ENCODE measurements at regions not wholly inside any gene's neighbourhood (a gene's known extent, or its start where the extent isn't known, plus 50 kb on each side); places are given as distances from the start of the nearest gene placed in this dataset.

DNA sequence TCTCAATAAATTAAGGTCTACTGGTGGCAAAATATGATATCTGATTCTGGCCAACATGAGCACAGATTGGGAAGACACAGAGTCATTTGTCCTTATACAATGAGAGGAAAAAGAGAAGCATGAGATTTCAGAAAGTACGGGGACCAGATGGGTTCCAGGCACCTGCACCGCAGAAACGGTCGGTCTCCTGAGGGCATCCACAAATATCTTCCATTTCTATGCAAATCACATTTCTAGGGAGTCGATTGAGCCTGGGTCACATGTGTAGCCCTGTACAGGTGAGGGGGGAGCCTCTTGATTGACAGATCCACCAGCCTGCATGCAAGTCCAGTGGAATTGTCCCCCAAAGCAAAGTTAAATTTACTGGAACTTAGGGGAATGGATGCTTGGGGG lies 415.6 kb downstream of the NPHP4 start:
- ChIA-PET CTCF (no interaction called here), POLR2A (no interaction called here)
- no peaks in the 10 kb centered on the region for H3K4me1 Mint-ChIP-seq
- no peak overlapping the region for H3K4me3 Mint-ChIP-seq
- Histone ChIP-seq H3K27ac (ENCODE audit: low read depth, low read length) (no peak overlapping the region), H3K36me3 (ENCODE audit: insufficient read depth, low read length) (no peaks in the 10 kb centered on the region), H3K9me3 (ENCODE audit: low read length) (no peaks in the 10 kb centered on the region), H3K4me3 (ENCODE audit: low read length) (no peak overlapping the region), H3K4me1 (ENCODE audit: insufficient read depth, low read length) (no peaks in the 10 kb centered on the region), H3K27me3 (ENCODE audit: insufficient read depth, low read length, poor library complexity, severe bottlenecking) (no peaks in the 10 kb centered on the region)
- H3K9me3 Mint-ChIP-seq: no peaks in the 10 kb centered on the region
- H3K36me3 Mint-ChIP-seq: no peaks in the 10 kb centered on the region
- no peak overlapping the region for H3K27ac Mint-ChIP-seq
- H3K27me3 Mint-ChIP-seq: peaks cover 9 to 33% of the 10 kb centered on the region in 2 donors
- no peak for DNase-seq

DNA sequence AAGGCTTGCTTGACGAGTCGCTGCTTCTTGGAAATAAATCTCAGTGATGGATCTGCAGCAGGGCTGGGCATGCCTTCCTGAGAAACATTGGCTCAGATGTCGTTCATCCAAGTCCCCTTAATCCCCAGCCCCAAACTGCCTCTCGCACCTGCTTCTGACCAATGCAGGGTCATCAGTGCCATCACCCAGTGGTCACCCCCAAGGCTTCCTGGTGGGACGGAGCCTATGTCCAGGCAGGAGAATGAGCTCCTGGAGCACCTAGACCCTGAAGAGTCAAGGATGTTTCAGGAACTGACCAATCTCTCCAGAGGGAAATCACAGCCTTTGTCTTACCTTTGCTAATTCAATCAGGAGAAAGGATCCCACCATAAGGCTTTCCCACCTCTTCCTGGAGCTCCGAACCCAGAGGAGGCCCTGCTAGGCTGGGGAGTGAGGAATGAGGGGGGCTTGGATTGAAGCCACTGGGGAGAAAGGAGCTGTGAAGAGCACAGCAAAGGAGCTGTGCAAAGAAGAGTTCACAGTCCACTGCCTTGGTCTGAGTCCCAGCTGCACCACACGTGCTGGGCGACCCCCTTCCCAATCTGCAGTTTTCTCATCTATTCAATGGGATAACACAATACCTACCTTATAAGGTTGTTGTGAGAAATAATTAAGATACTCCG lies 416.1 kb downstream of the NPHP4 start:
- no peaks in the 10 kb centered on the region for H3K9me3 ChIP-seq (ENCODE audit: low read length)
- H3K27me3 ChIP-seq (ENCODE audit: insufficient read depth, low read length, poor library complexity, severe bottlenecking): no peaks in the 10 kb centered on the region
- H3K27ac ChIP-seq (ENCODE audit: low read depth, low read length): no peak overlapping the region
- no peak overlapping the region for H3K27ac Mint-ChIP-seq
- ChIA-PET POLR2A (no interaction called here), CTCF (no interaction called here)
- DNase-seq: no peak
- H3K36me3 ChIP-seq (ENCODE audit: insufficient read depth, low read length): no peaks in the 10 kb centered on the region
- no peak overlapping the region for H3K4me3 ChIP-seq (ENCODE audit: low read length)
- H3K9me3 Mint-ChIP-seq: no peaks in the 10 kb centered on the region
- H3K36me3 Mint-ChIP-seq: no peaks in the 10 kb centered on the region
- no peaks in the 10 kb centered on the region for H3K4me1 Mint-ChIP-seq
- no peaks in the 10 kb centered on the region for H3K4me1 ChIP-seq (ENCODE audit: insufficient read depth, low read length)
- H3K4me3 Mint-ChIP-seq: no peak overlapping the region
- peaks cover 9 to 28% of the 10 kb centered on the region in 2 donors for H3K27me3 Mint-ChIP-seq

DNA sequence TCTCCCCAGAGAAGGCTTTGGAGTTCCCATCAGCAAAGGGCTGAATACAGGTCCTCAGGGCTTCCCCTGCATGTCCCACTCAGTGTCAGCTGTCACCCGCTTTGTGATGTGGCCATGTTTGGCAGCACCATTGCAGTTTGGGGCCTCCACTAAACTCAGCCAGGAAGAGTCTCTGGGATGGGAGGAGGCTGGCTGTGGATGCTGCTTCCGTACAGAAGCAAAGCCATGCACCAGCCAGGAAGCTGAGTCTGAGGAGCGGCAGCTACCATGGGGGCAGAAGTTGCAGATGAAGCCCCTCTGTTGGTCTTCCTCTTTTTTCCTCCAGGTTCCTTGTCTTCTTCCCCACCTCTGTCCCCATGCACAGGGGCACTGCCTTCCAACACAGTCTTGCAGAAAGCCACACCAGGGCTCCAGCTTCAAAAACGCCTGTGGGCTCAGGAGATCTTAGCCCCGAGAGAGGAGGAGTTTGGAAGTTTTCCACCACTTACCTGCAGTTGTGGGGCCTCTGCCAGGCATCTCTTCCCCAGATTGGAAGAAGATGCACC lies 416.8 kb downstream of the NPHP4 start:
- Mint-ChIP-seq H3K4me1 (no peaks in the 10 kb centered on the region), H3K27ac (no peak overlapping the region), H3K36me3 (no peaks in the 10 kb centered on the region), H3K9me3 (peaks cover 0 to 2% (median 0%) of the 10 kb centered on the region in 5 donors), H3K27me3 (peaks cover 9 to 21% of the 10 kb centered on the region in 2 donors), H3K4me3 (no peak overlapping the region)
- Histone ChIP-seq H3K4me3 (ENCODE audit: low read length) (no peak overlapping the region), H3K36me3 (ENCODE audit: insufficient read depth, low read length) (no peaks in the 10 kb centered on the region), H3K27ac (ENCODE audit: low read depth, low read length) (no peak overlapping the region), H3K4me1 (ENCODE audit: insufficient read depth, low read length) (no peaks in the 10 kb centered on the region), H3K9me3 (ENCODE audit: low read length) (no peaks in the 10 kb centered on the region), H3K27me3 (ENCODE audit: insufficient read depth, low read length, poor library complexity, severe bottlenecking) (no peaks in the 10 kb centered on the region)
- no peak for DNase-seq
- CTCF ChIA-PET: no interaction called here
- POLR2A ChIA-PET: no interaction called here

DNA sequence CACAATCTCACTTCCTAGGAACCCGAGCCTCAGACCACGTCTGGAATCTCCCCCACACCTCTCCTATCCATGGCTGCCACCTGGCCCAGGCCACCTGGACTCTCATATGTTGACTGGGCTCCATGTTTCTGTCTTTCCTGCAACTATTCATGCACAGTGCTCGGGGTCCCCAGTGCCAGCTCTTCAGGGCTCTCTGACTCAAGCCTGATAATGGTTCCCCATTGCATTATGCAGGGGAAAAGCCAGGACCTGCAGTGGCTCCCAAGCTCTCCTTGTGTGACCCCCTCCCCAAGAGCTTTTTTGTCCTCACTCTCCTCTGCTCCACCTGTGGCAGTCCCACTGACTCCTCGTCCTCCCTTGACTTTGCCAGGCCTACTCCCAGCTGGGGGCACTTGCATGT lies 417.6 kb downstream of the NPHP4 start:
- Mint-ChIP-seq H3K9me3 (peaks cover 0 to 3% (median 0%) of the 10 kb centered on the region in 5 donors), H3K27me3 (peaks cover 9 to 17% of the 10 kb centered on the region in 2 donors), H3K27ac (no peak overlapping the region), H3K4me3 (no peak overlapping the region), H3K36me3 (no peaks in the 10 kb centered on the region), H3K4me1 (no peaks in the 10 kb centered on the region)
- no peaks in the 10 kb centered on the region for H3K36me3 ChIP-seq (ENCODE audit: insufficient read depth, low read length)
- ChIA-PET CTCF (no interaction called here), POLR2A (no interaction called here)
- H3K9me3 ChIP-seq (ENCODE audit: low read length): no peaks in the 10 kb centered on the region
- H3K4me3 ChIP-seq (ENCODE audit: low read length): no peak overlapping the region
- no peak overlapping the region for H3K27ac ChIP-seq (ENCODE audit: low read depth, low read length)
- no peaks in the 10 kb centered on the region for H3K4me1 ChIP-seq (ENCODE audit: insufficient read depth, low read length)
- H3K27me3 ChIP-seq (ENCODE audit: insufficient read depth, low read length, poor library complexity, severe bottlenecking): no peaks in the 10 kb centered on the region
- DNase-seq: no peak

DNA sequence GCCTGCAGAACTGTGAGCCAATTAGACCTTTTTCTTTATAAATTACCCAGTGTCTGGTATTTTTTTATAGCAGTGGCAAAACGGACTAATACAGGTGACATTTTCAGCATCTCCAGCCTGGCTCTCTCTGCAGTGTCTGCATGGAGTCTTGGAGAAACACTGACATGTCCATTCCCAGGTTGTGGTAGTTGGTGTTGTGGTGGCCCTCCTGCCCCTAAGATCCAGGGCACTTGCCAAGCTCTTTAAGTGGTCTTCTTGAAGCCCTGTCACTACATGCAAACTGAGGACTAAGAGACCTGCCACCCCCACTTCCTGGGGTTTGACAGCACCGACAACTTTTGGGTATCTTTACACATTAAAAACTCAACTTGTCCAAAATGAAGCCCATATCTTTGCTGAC lies 419.4 kb downstream of the NPHP4 start:
- CTCF ChIA-PET: no interaction called here
- no peak overlapping the region for H3K4me3 ChIP-seq (ENCODE audit: low read length)
- H3K36me3 ChIP-seq (ENCODE audit: insufficient read depth, low read length): no peaks in the 10 kb centered on the region
- H3K27me3 ChIP-seq (ENCODE audit: insufficient read depth, low read length, poor library complexity, severe bottlenecking): no peaks in the 10 kb centered on the region
- Mint-ChIP-seq H3K27ac (no peak overlapping the region), H3K4me1 (no peaks in the 10 kb centered on the region), H3K9me3 (peaks cover 0 to 11% (median 5%) of the 10 kb centered on the region in 5 donors), H3K27me3 (peaks cover 7 to 12% of the 10 kb centered on the region in 2 donors), H3K4me3 (no peak overlapping the region), H3K36me3 (no peaks in the 10 kb centered on the region)
- no peak overlapping the region for H3K27ac ChIP-seq (ENCODE audit: low read depth, low read length)
- no peaks in the 10 kb centered on the region for H3K9me3 ChIP-seq (ENCODE audit: low read length)
- POLR2A ChIA-PET: no interaction called here
- DNase-seq: no peak
- no peaks in the 10 kb centered on the region for H3K4me1 ChIP-seq (ENCODE audit: insufficient read depth, low read length)

DNA sequence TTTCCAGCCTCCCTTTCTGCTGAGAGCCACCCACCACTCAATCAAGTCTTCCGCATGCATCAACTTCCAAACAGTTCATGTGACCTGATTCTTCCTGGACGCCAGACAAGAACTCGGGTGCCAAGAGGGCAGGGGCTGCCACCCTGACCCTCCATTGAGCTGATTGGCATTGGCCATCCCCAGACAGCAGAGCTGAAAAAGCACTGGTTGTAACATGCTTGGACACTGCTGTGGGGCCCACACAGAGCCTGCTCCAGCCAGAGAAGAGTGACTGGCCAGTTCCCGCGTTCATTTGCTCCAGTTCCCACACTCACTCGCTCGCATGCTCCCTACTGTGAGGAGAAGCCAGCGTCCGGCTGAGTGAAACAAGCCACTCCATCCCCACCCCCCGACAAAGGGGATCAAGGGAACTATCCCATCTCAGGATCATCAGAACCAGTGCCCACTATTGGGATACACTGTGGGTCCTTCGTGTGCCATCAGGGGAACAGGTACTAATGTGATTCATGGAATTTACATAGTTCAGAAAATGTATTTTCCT lies 420.3 kb downstream of the NPHP4 start:
- Mint-ChIP-seq H3K36me3 (no peaks in the 10 kb centered on the region), H3K4me1 (no peaks in the 10 kb centered on the region), H3K4me3 (no peak overlapping the region), H3K27me3 (peaks cover 7 to 12% of the 10 kb centered on the region in 2 donors), H3K27ac (no peak overlapping the region), H3K9me3 (peaks cover 0 to 11% (median 5%) of the 10 kb centered on the region in 5 donors)
- Histone ChIP-seq H3K27me3 (ENCODE audit: insufficient read depth, low read length, poor library complexity, severe bottlenecking) (no peaks in the 10 kb centered on the region), H3K9me3 (ENCODE audit: low read length) (no peaks in the 10 kb centered on the region), H3K27ac (ENCODE audit: low read depth, low read length) (no peak overlapping the region), H3K4me3 (ENCODE audit: low read length) (no peak overlapping the region), H3K36me3 (ENCODE audit: insufficient read depth, low read length) (no peaks in the 10 kb centered on the region), H3K4me1 (ENCODE audit: insufficient read depth, low read length) (no peaks in the 10 kb centered on the region)
- CTCF ChIA-PET: no interaction called here
- DNase-seq: no peak
- POLR2A ChIA-PET: no interaction called here

DNA sequence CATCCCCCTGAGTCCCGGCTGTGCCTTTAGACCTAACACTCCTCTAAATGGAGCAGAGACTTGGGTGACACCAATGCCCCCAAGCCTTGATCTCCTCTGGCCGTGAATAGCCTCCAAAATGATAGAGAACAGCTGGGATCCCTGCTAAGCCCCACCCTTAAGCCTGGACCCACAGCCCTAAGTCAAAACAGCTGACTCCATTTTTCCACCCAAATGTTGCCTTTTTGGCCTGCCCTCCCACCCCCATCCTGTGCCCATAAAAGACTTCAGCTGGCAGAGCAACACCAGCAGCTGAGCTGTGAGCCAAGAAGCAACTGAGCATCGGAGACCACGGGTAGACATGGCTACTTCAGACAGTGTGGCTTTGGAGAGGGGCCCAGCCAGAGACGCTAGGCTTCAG lies 420.8 kb downstream of the NPHP4 start:
- Mint-ChIP-seq H3K4me1 (no peaks in the 10 kb centered on the region), H3K4me3 (no peak overlapping the region), H3K27ac (no peak overlapping the region), H3K27me3 (peaks cover 9 to 12% of the 10 kb centered on the region in 2 donors), H3K9me3 (peaks cover 0 to 11% (median 5%) of the 10 kb centered on the region in 5 donors), H3K36me3 (no peaks in the 10 kb centered on the region)
- Histone ChIP-seq H3K4me1 (ENCODE audit: insufficient read depth, low read length) (no peaks in the 10 kb centered on the region), H3K36me3 (ENCODE audit: insufficient read depth, low read length) (no peaks in the 10 kb centered on the region), H3K27ac (ENCODE audit: low read depth, low read length) (no peak overlapping the region), H3K27me3 (ENCODE audit: insufficient read depth, low read length, poor library complexity, severe bottlenecking) (no peaks in the 10 kb centered on the region), H3K9me3 (ENCODE audit: low read length) (no peaks in the 10 kb centered on the region), H3K4me3 (ENCODE audit: low read length) (no peak overlapping the region)
- ChIA-PET POLR2A (no interaction called here), CTCF (no interaction called here)
- DNase-seq: no peak

DNA sequence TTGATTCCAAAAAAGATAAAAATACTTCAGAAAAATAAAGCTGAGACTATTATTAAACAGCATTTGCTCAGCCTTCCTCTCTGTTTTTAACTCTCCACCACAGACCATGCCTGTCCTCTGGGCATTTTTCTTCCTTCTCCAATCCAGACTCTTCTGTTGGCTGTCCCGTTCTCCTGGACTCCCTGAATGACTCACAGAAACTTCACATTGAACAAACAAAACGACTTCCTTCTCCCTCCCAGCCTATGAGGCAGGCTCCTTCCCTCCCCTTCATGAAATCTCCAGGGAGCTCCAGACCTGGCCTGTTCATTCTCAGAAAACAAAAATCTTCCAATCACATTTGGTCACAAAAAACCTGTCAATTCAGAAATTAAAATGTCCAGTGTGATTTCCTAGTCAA lies 421.3 kb downstream of the NPHP4 start:
- peaks cover 0 to 11% (median 5%) of the 10 kb centered on the region in 5 donors for H3K9me3 Mint-ChIP-seq
- CTCF ChIA-PET: no interaction called here
- POLR2A ChIA-PET: no interaction called here

More for the DNA sequence above, 421.3 kb downstream of the NPHP4 start:
- Mint-ChIP-seq H3K36me3 (no peaks in the 10 kb centered on the region), H3K27me3 (peaks cover 11 to 12% of the 10 kb centered on the region in 2 donors), H3K4me1 (no peaks in the 10 kb centered on the region), H3K27ac (no peak overlapping the region), H3K4me3 (no peak overlapping the region)
- Histone ChIP-seq H3K36me3 (ENCODE audit: insufficient read depth, low read length) (no peaks in the 10 kb centered on the region), H3K4me3 (ENCODE audit: low read length) (no peak overlapping the region), H3K4me1 (ENCODE audit: insufficient read depth, low read length) (no peaks in the 10 kb centered on the region), H3K9me3 (ENCODE audit: low read length) (no peaks in the 10 kb centered on the region), H3K27me3 (ENCODE audit: insufficient read depth, low read length, poor library complexity, severe bottlenecking) (no peaks in the 10 kb centered on the region), H3K27ac (ENCODE audit: low read depth, low read length) (no peak overlapping the region)
- DNase-seq: no peak
